GM19035 (cell line): ENCODE measurements at regions not wholly inside any gene's neighbourhood (a gene's known extent, or its start where the extent isn't known, plus 50 kb on each side); places are given as distances from the start of the nearest gene placed in this dataset.

Experiments
- ATAC-seq: cut with Tn5 transposase; IDR thresholded peaks from one replicate; pipeline ENCODE4 v1.9.1; 2021; ENCODE audit not compliant: unreplicated experiment

- ATAC-seq, result no peak
These were observed 600.6 kb upstream of the B3GALT2 start for GRCh38 chr1:193787061-193787460.

- no peak for ATAC-seq
These were observed 599.5 kb upstream of the B3GALT2 start for GRCh38 chr1:193785850-193786420.

GRCh38 chr1:193774536-193775323, 588.3 kb upstream of the B3GALT2 start:
- ATAC-seq, result no peak

GRCh38 chr1:193771596-193771995, 585.2 kb upstream of the B3GALT2 start:
- no peak for ATAC-seq

- no peak for ATAC-seq
These were observed 583.2 kb upstream of the B3GALT2 start for GRCh38 chr1:193769651-193770050.

- ATAC-seq, result no peak
These were observed 581.5 kb upstream of the B3GALT2 start for GRCh38 chr1:193767886-193768285.

GRCh38 chr1:193766329-193766728, 579.9 kb upstream of the B3GALT2 start:
- ATAC-seq, result no peak

GRCh38 chr1:193763266-193763665, 576.9 kb upstream of the B3GALT2 start:
- ATAC-seq, result no peak

- ATAC-seq, result no peak
These were observed 575.8 kb upstream of the B3GALT2 start for GRCh38 chr1:193762236-193762635.

GRCh38 chr1:193755441-193755840, 569.0 kb upstream of the B3GALT2 start:
- ATAC-seq, result no peak

- ATAC-seq, result no peak
These were observed 568.5 kb upstream of the B3GALT2 start for GRCh38 chr1:193754732-193755427.

GRCh38 chr1:193754151-193754550, 567.7 kb upstream of the B3GALT2 start:
- no peak for ATAC-seq

GRCh38 chr1:193753038-193753756, 566.8 kb upstream of the B3GALT2 start:
- ATAC-seq, result no peak

GRCh38 chr1:193749868-193750267, 563.5 kb upstream of the B3GALT2 start:
- no peak for ATAC-seq

GRCh38 chr1:193747579-193747978, 561.2 kb upstream of the B3GALT2 start:
- ATAC-seq, result no peak

- no peak for ATAC-seq
These were observed 554.8 kb upstream of the B3GALT2 start for GRCh38 chr1:193741228-193741627.

- no peak for ATAC-seq
These were observed 554.3 kb upstream of the B3GALT2 start for GRCh38 chr1:193740762-193741161.

GRCh38 chr1:193736507-193736906, 550.1 kb upstream of the B3GALT2 start:
- ATAC-seq, result no peak

GRCh38 chr1:193733674-193734073, 547.3 kb upstream of the B3GALT2 start:
- no peak for ATAC-seq

- ATAC-seq, result no peak
These were observed 543.6 kb upstream of the B3GALT2 start for GRCh38 chr1:193730017-193730416.

GRCh38 chr1:193729429-193729828, 543.0 kb upstream of the B3GALT2 start:
- no peak for ATAC-seq
